CD4-positive, alpha-beta T cell (primary cell): ENCODE measurements at regions not wholly inside any gene's neighbourhood (a gene's known extent, or its start where the extent isn't known, plus 50 kb on each side); places are given as distances from the start of the nearest gene placed in this dataset.

Source experiments
- ATAC-seq: fragments of 200-7000 bp; cut with Tn5 transposase; one replicate; pipeline ENCODE4 v1.10.0; 2022; ENCODE audit warnings: mild to moderate bottlenecking; ENCODE audit not compliant: poor library complexity
- CTCF ChIA-PET: fragments of 350-600 bp; sonication (Branson Sonifier 250); formaldehyde crosslinking; loops from one replicate; lab custom pipeline; 2021; ENCODE audit warnings: antibody characterized with exemption, inconsistent platforms; lab: Charles Lee
- POLR2A ChIA-PET: fragments of 350-600 bp; sonication (Branson Sonifier 250); formaldehyde crosslinking; loops from one replicate; lab custom pipeline; 2021; ENCODE audit warnings: antibody characterized with exemption, inconsistent platforms; lab: Charles Lee
- DNase-seq, 14 experiments: peaks; one replicate each; pipeline ENCODE4 v3.0.0-alpha.2; 2013 to 2020; ENCODE audit warnings: mixed read lengths in 2 of 14
- H3K27ac ChIP-seq, 2 donors: one replicate each; pipeline versions ENCODE4 v1.5.1 to v1.7.0; 2013; ENCODE audit warnings: low read length in 2 of 2, low read depth in 1 of 2, mild to moderate bottlenecking in 1 of 2
- H3K27me3 ChIP-seq, 2 experiments: 1 replicate in 1 of 2; 2 replicates in 1 of 2; pipeline versions ENCODE4 v1.6.1 to v1.7.0; 2013; ENCODE audit warnings: low read length in 2 of 2, control low read depth in 1 of 2, mild to moderate bottlenecking in 1 of 2, moderate library complexity in 1 of 2; ENCODE audit not compliant: insufficient read depth in 2 of 2, control insufficient read depth in 1 of 2
- H3K36me3 ChIP-seq: one replicate; pipeline ENCODE4 v1.6.1; 2013; ENCODE audit warnings: low read length, control low read depth; ENCODE audit not compliant: insufficient read depth
- H3K4me1 ChIP-seq: one replicate; pipeline ENCODE4 v1.6.1; 2013; ENCODE audit warnings: low read length, control low read depth; ENCODE audit not compliant: insufficient read depth
- H3K4me3 ChIP-seq: one replicate; pipeline ENCODE4 v1.5.1; 2013; ENCODE audit warnings: mild to moderate bottlenecking, low read length, moderate library complexity
- H3K9me3 ChIP-seq, 2 experiments: 1 replicate in 1 of 2; 2 replicates in 1 of 2; pipeline versions ENCODE4 v1.6.1 to v1.7.0; 2013; ENCODE audit warnings: low read length in 2 of 2, mild to moderate bottlenecking in 2 of 2, control low read depth in 1 of 2, moderate library complexity in 1 of 2; ENCODE audit not compliant: control insufficient read depth in 1 of 2, insufficient read depth in 1 of 2
- H3K27ac Mint-ChIP-seq: one replicate; pipeline ENCODE4 v1.8.0; 2020; ENCODE audit warnings: mixed read lengths
- H3K27me3 Mint-ChIP-seq: one replicate; pipeline ENCODE4 v1.8.0; 2021; ENCODE audit warnings: mixed read lengths
- H3K36me3 Mint-ChIP-seq: one replicate; pipeline ENCODE4 v1.8.0; 2021; ENCODE audit warnings: low read depth, mixed read lengths
- H3K4me1 Mint-ChIP-seq: one replicate; pipeline ENCODE4 v1.8.0; 2021; ENCODE audit warnings: low read depth, mixed read lengths
- H3K4me3 Mint-ChIP-seq: one replicate; pipeline ENCODE4 v1.8.0; 2020; ENCODE audit warnings: mild to moderate bottlenecking, mixed read lengths
- H3K9me3 Mint-ChIP-seq: one replicate; pipeline ENCODE4 v1.8.0; 2020; ENCODE audit warnings: mixed read lengths
- CTCF ChIP-seq: fragments of 200-600 bp; IDR thresholded peaks from one replicate; pipeline ENCODE4 v1.8.0; 2022; ENCODE audit warnings: antibody characterized with exemption, mild to moderate bottlenecking
- intact Hi-C, 2 experiments: fragments of 100-400 bp; cut with DNase I in 1 of 2; cut with micrococcal nuclease in 1 of 2; formaldehyde crosslinking; loops; one replicate each; pipeline versions ENCODE4 v1.15.1 to v1.9.0; 2023 to 2025; cut with DNase I, micrococcal nuclease

GRCh38 chr5:4537489-4537888 lies 602.6 kb upstream of the ADAMTS16 start:
- Histone ChIP-seq H3K36me3 (no peaks in the 10 kb centered on the region), H3K9me3 (peaks cover 0 to 37% of the 10 kb centered on the region in 2 experiments), H3K4me3 (no peak overlapping the region), H3K27ac (no peak overlapping the region), H3K27me3 (no peaks in the 10 kb centered on the region), H3K4me1 (no peaks in the 10 kb centered on the region)
- CTCF ChIA-PET, result no interaction called here
- H3K4me3 Mint-ChIP-seq, result no peak overlapping the region
- no peak overlapping the region for H3K27ac Mint-ChIP-seq
- TF ChIP-seq CTCF, result no peak
- H3K27me3 Mint-ChIP-seq, result no peaks in the 10 kb centered on the region
- no peaks in the 10 kb centered on the region for H3K36me3 Mint-ChIP-seq
- POLR2A ChIA-PET, result no interaction called here
- intact Hi-C loops, result no loop called here
- peaks cover 7% of the 10 kb centered on the region for H3K9me3 Mint-ChIP-seq
- ATAC-seq, result no peak
- no peaks in the 10 kb centered on the region for H3K4me1 Mint-ChIP-seq
- DNase-seq, result no peak

GRCh38 chr5:4540375-4541173 lies 599.6 kb upstream of the ADAMTS16 start:
- H3K4me3 ChIP-seq, result no peak overlapping the region
- POLR2A ChIA-PET, result no interaction called here
- H3K27ac Mint-ChIP-seq, result no peak overlapping the region

GRCh38 chr5:4541334-4541733 lies 598.8 kb upstream of the ADAMTS16 start:
- Histone ChIP-seq H3K36me3 (no peaks in the 10 kb centered on the region), H3K4me1 (no peaks in the 10 kb centered on the region), H3K4me3 (no peak overlapping the region), H3K27me3 (no peaks in the 10 kb centered on the region), H3K9me3 (peaks cover 5 to 44% of the 10 kb centered on the region in 2 experiments), H3K27ac (no peak overlapping the region)
- DNase-seq (no peak), ATAC-seq (no peak)
- Mint-ChIP-seq H3K27ac (no peak overlapping the region), H3K9me3 (peaks cover 4% of the 10 kb centered on the region), H3K36me3 (no peaks in the 10 kb centered on the region), H3K4me1 (no peaks in the 10 kb centered on the region), H3K4me3 (no peak overlapping the region), H3K27me3 (no peaks in the 10 kb centered on the region)
- CTCF ChIA-PET, result no interaction called here
- no peak for TF ChIP-seq CTCF
- intact Hi-C loops, result no loop called here
- POLR2A ChIA-PET, result no interaction called here

More at GRCh38 chr5:4540375-4541173, 599.6 kb upstream of the ADAMTS16 start:
- CTCF ChIA-PET, result no interaction called here
- H3K36me3 Mint-ChIP-seq, result no peaks in the 10 kb centered on the region
- Histone ChIP-seq H3K27me3 (no peaks in the 10 kb centered on the region), H3K36me3 (no peaks in the 10 kb centered on the region), H3K27ac (no peak overlapping the region), H3K9me3 (peaks cover 5 to 45% of the 10 kb centered on the region in 2 experiments), H3K4me1 (no peaks in the 10 kb centered on the region)
- DNase-seq, result no peak
- H3K27me3 Mint-ChIP-seq, result no peaks in the 10 kb centered on the region
- TF ChIP-seq CTCF, result no peak
- peaks cover 4% of the 10 kb centered on the region for H3K9me3 Mint-ChIP-seq
- ATAC-seq, result no peak
- no peak overlapping the region for H3K4me3 Mint-ChIP-seq
- no peaks in the 10 kb centered on the region for H3K4me1 Mint-ChIP-seq
- intact Hi-C loops, result no loop called here
